ENCODE measurements at regions not wholly inside any gene's neighbourhood (a gene's known extent, or its start where the extent isn't known, plus 50 kb on each side); places are given as distances from the start of the nearest gene placed in this dataset.

- 11% methylated on average over 1 of the region's 1 CpG for WGBS (ENCODE audit: missing lambda C conversion rate)
- Histone ChIP-seq H3K4me1 (no peaks in the 10 kb centered on the region), H3K9me3 (no peaks in the 10 kb centered on the region), H3K4me3 (no peak overlapping the region), H3K27ac (no peak overlapping the region), H3K4me2 (no peak overlapping the region)
- FAIRE-seq (no peak), ATAC-seq (no peak), DNase-seq (ENCODE audit: low read depth in 1 of 2, low spot score in 1 of 2) (no peak)
- TF ChIP-seq RFX5 (IDR thresholded peaks at IDR 0.05) (no peak), CTCF (IDR thresholded peaks at IDR 0.05) (no peak), TP53 (CRISPR knock-in tag; IDR thresholded peaks at IDR 0.05) (no peak), ZNF302 (CRISPR knock-in tag; IDR thresholded peaks at IDR 0.05) (no peak), JUNB (IDR thresholded peaks at IDR 0.05) (no peak)
- ChIA-PET POLR2A (no interaction called here), CTCF (no interaction called here)
Measured at GRCh38 chr13:68636784-68637183, 1406.6 kb upstream of the PCDH9 start.

- Histone ChIP-seq H3K27ac (no peak overlapping the region), H3K4me2 (no peak overlapping the region), H3K4me3 (no peak overlapping the region), H3K4me1 (no peaks in the 10 kb centered on the region), H3K9me3 (no peaks in the 10 kb centered on the region)
- ATAC-seq (no peak), FAIRE-seq (no peak), DNase-seq (ENCODE audit: low read depth in 1 of 2, low spot score in 1 of 2) (no peak)
- ChIA-PET POLR2A (no interaction called here), CTCF (no interaction called here)
- peak; percentile 86 for TF ChIP-seq MAFK (IDR thresholded peaks at IDR 0.05; ENCODE audit: partially characterized antibody)
- no peak for TF ChIP-seq HDAC2 (IDR thresholded peaks at IDR 0.05)
Measured at GRCh38 chr13:68628994-68629393, 1398.9 kb upstream of the PCDH9 start.

- ChIA-PET CTCF (no interaction called here), POLR2A (no interaction called here)
- FAIRE-seq, result no peak
Measured at GRCh38 chr13:68627379-68627778, 1397.2 kb upstream of the PCDH9 start.

GRCh38 chr13:68616600-68617222 lies 1386.6 kb upstream of the PCDH9 start:
- DNase-seq (ENCODE audit: low read depth in 1 of 2, low spot score in 1 of 2), result no peak
- Histone ChIP-seq H3K4me3 (no peak overlapping the region), H3K4me2 (no peak overlapping the region), H3K4me1 (no peaks in the 10 kb centered on the region), H3K27ac (no peak overlapping the region), H3K9me3 (no peaks in the 10 kb centered on the region)
- FAIRE-seq, result no peak
- ATAC-seq, result no peak
- ChIA-PET CTCF (no interaction called here), POLR2A (no interaction called here)
- WGBS (ENCODE audit: missing lambda C conversion rate), result 51% methylated on average over 6 of the region's 10 CpGs
- TF ChIP-seq CHD4 (IDR thresholded peaks at IDR 0.05; ENCODE audit: borderline replicate concordance) (no peak), E2F6 (IDR thresholded peaks at IDR 0.05; ENCODE audit: borderline replicate concordance, low read depth) (no peak), HOXA7 (CRISPR knock-in tag; IDR thresholded peaks at IDR 0.05) (no peak), CTCF (IDR thresholded peaks at IDR 0.05) (no peak), SMC3 (IDR thresholded peaks at IDR 0.05) (no peak), HES2 (IDR thresholded peaks at IDR 0.05) (no peak), MYC (IDR thresholded peaks at IDR 0.05; ENCODE audit: borderline replicate concordance, low read length) (no peak), PHF8 (IDR thresholded peaks at IDR 0.05; ENCODE audit: borderline replicate concordance, low read depth) (no peak), ESRRA (IDR thresholded peaks at IDR 0.05; ENCODE audit: borderline replicate concordance, low read length) (no peak), ZC3H11A (IDR thresholded peaks at IDR 0.05) (no peak)

More at GRCh38 chr13:68627379-68627778, 1397.2 kb upstream of the PCDH9 start:
- no peaks in the 10 kb centered on the region for H3K9me3 ChIP-seq
- H3K4me3 ChIP-seq, result no peak overlapping the region
- no peak overlapping the region for H3K27ac ChIP-seq
- ATAC-seq (no peak), DNase-seq (ENCODE audit: low read depth in 1 of 2, low spot score in 1 of 2) (no peak)
- WGBS (ENCODE audit: missing lambda C conversion rate), result 52% methylated on average over 3 of the region's 3 CpGs
- H3K4me1 ChIP-seq, result no peaks in the 10 kb centered on the region
- TF ChIP-seq JUN (IDR thresholded peaks at IDR 0.05) (no peak), FOSB (CRISPR knock-in tag; IDR thresholded peaks at IDR 0.05) (no peak), ZSCAN20 (CRISPR knock-in tag; IDR thresholded peaks at IDR 0.05) (no peak), BCL3 (IDR thresholded peaks at IDR 0.05) (no peak), NFE2L2 (conservative IDR thresholded peaks at IDR 0.05; ENCODE audit: low read length) (no peak), MAFK (IDR thresholded peaks at IDR 0.05; ENCODE audit: partially characterized antibody) (peak; percentile 92), HMGXB4 (CRISPR knock-in tag; IDR thresholded peaks at IDR 0.05; ENCODE audit: borderline replicate concordance) (no peak)
- H3K4me2 ChIP-seq, result no peak overlapping the region
